ENCODE measurements at regions not wholly inside any gene's neighbourhood (a gene's known extent, or its start where the extent isn't known, plus 50 kb on each side); places are given as distances from the start of the nearest gene placed in this dataset.

DNA sequence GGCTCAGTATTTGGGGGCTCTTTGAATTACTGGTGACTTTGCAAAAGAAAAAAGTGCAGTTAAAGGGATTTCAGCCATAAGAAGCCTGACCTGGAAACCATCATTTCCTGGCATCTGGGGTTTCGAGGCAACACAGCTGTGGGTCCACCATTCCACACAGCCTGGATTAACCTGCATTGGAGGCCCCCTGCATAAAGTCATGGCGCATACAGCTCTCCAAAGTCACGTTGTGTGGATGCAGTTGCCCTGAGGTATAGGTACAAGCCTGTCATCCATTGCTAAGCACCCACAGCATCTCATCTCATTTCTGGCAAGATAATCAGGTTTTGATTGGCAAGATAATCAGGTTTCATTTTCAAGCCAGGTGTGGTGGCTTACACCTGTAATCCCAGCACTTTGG lies 54.5 kb upstream of the TAGAP start:
- DNase-seq, result no peak

DNA sequence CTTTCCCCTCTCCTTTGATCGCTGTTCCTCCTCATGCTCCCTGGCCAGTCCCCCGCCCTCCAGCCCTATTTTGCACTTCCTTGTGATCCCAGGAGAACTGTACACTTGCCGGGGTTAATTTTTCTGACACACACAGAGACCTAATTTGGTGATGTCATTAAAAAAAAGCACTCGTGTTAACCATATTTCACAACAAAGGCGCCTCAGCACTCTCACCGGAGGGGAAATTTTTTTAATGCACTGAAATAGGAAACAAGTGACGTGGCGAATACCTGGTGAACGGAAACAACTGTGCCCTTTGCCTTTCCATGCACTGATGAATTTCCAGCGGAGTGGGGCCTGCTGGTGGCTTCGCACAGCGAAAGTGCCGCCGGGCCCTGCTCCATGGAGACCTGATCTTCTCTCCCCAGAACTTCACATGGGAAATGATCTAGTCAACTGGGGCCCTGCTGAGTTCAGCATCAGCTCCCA lies 53.9 kb upstream of the TAGAP start:
- DNase-seq, result no peak

DNA sequence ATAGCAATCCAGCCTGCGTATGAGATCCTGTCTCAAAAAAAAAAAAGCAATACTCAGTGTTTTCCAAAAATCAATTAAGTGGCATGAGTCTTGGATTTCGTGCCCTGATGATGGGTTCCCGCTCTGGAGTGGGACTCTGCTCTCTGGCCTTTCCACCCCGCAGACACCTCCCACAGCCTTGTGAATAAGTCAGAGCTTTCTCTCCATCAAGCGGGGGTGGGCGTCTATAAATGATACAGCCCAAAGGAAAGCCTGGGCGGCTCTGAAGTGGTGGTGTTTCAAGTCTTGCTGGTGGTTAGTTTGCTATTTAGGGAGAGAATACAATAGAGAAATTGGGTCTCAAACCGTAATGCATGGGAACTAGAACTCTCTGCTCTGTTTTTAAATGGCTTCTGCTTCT lies 52.5 kb upstream of the TAGAP start:
- DNase-seq, result no peak

GRCh38 chr6:159095616-159096015 lies 50.8 kb upstream of the TAGAP start:
- no peak for DNase-seq

- no peak for DNase-seq
Observed at GRCh38 chr6:159094444-159095252, 49.9 kb upstream of the TAGAP start.

All from RPMI8226 (cell line).